HG03575 (cell line): ENCODE measurements at regions not wholly inside any gene's neighbourhood (a gene's known extent, or its start where the extent isn't known, plus 50 kb on each side); places are given as distances from the start of the nearest gene placed in this dataset.
A peak's percentile ranks its signal among the peaks of the same experiment; 100 is the strongest.

ENCODE experiments used
- ATAC-seq: cut with Tn5 transposase; IDR thresholded peaks from one replicate; pipeline ENCODE4 v1.9.1; 2021; ENCODE audit not compliant: unreplicated experiment, insufficient number of reproducible peaks, low FRiP score; ENCODE audit errors: extremely low read depth

DNA sequence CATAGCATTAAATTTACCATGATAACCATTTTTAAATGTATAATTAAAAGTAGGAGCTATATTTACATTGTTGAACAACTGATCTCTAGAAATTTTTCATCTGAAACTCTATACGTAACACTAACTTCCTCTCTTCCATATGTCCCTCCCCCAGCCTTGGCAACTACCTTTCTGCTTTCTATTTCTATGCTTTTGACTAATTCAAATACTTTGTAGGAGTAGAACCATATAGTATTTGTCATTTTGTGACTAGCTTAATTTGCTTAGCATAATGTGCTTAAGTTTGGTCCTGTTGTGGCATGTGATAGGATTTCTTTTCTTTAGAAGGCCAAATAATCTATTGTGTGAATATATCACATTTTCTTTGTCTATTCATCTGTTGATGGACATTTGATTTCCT is 225.3 kb upstream of the POT1 start:
- ATAC-seq, result peak; percentile 71

DNA sequence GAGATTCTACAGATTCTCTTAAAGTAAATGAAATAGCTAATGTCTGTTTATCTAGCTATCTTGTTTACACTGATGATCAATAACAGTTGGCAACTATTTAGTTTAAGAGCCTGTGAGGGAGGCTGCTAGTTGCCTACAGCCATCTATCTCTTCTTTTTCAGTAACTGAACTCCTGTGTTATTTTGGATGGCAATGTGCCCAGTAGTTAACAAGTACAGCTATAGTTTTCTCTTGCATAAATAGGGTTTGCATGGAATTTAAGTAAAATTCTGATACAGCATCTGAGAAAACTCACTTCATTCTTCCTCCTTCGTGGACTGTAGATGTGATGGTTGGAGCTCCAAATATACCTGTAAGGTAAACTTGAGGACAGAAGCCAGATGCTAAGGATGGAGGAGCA is 219.5 kb upstream of the POT1 start:
- no peak for ATAC-seq

DNA sequence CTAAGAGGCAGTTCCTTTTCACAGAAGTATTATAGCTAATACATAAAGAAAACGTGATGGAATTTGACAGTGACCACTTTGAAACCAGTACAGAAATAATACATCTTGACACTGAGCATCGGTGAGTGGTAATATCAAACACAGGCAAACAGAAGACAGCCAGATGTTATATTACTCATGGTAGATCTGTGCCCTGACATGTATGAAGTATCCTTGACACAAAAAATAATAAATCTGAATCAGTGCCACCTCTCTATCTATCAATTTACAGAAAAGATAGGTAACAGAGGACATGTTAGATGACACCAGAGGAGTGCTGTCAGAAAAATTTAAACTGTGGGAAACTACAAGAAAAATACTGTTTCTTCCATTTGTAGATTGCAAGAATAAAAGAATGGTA is 217.4 kb upstream of the POT1 start:
- ATAC-seq, result no peak

DNA sequence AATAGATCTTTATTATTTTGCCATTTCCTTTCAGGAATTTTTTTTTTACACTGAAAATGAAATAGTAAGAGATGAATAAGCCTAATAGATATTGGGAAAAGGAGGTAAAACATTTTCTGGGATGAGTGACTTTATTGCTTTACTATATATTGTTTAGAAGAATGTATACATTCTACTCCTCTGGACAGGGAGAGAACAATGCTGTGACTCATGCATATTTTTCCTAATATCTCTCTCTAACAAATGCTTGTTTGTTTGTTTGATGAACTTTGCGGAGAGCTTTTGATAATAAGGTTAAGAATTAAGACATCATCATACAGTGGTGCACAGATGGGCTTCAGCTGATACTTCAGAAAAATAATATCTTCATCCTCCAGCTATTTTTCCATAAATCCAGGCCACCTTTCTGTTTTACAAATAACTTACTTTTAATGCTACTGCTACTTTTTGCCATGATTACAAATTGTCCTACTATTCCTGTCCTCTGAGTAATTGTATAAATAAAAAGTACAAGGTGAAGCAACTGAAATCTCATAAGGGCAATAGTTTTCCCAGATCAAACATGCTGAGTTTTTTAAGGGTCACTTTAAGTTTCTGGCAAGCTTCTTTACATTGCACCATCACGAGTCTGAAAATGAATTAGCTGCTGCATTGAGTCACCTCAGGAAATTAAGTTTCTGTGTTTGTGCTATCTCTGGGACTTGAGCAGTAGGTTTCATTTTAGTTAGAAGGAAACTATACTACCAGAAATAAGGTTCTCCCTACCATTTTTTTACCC is 207.3 kb upstream of the POT1 start:
- ATAC-seq, result no peak

DNA sequence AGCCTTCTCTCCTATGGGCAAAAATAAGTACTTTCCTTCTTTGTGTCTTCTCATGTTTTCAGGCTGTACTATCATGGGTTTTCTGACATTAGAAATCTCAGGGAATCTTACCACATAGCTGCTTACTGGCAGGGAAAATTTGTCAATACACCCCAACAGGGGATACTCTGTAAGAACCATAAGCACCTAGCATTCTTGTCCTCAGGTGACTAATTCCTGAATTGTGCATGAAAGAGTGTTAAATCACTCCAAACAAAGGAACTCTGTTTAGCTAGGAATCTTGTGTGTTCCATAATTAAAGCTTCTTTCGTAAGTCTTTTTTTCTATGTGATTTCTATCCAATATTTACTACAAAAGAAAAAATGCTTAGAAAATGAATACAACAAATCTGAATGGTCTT is 206.7 kb upstream of the POT1 start:
- no peak for ATAC-seq

DNA sequence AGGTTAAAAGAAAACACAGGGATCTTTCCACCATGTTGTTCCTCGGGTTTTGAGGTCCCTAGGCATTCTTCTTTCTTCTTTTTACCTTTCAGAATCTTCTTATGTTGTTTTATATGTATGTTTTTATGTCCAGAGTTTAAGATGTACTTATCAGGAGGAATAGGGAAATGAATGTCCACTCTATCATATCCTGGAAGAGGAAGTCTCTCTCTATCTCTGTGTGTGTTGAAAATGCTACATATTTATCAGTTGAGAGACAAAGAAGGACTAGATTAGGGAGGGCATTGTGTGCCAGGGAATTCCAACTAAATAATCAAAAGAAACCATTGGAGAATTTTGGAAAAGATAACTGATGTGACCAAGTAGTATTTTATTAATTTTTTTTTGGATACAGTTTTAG is 200.5 kb upstream of the POT1 start:
- no peak for ATAC-seq

DNA sequence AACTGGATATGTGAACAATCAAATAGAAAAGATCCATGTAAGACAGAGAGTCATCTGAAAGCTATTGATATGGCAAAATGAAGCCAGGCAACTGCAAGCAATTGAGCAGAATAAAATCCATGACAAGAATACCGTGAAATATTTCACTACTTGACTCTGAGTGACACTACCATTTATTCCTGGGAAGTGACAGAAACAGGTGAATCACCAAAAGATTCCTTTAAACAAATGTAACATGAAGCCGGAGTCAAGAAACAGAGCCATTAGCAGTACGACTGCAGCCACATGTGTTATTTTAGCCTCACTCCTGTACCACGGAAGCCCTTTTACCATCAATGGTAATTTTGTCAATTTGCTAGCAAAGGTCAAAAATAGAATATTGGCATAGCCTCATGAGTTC is 197.7 kb upstream of the POT1 start:
- ATAC-seq, result no peak

DNA sequence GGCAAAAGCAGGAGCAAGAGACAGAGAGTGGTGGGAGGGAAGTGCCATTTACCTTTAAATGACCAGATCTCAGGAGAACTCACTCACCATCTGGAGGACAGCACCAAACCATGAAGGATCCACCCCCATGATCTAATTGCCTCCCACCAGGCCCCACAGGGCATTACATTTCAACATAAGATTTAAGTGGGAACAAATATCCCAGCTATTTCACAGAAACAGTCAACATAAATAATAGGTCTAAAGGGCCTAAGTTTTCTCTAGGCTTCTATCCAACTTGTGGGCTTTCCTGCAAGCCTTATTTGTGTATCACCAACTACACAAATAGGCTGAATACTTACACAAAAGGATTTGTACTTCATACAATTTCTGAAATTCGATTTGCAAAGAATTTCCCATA is 196.8 kb upstream of the POT1 start:
- ATAC-seq, result no peak

DNA sequence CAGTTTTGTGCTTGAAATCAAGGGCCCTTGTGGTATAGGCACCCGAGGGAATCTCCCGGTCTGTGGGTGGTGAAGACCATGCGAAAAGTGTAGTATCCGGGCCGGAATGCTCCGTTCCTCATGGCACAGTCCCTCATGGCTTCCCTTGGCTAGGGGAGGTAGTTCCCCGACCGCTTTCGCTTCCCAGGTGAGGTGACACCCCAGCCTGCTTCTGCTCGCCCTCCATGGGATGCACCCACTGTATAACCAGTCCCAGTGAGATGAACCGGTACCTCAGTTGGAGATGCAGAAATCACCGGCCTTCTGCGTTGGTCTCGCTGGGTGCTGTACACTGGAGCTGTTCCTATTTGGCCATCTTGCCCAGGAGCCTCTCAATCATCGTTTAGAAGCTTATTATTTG is 195.7 kb upstream of the POT1 start:
- ATAC-seq, result no peak

DNA sequence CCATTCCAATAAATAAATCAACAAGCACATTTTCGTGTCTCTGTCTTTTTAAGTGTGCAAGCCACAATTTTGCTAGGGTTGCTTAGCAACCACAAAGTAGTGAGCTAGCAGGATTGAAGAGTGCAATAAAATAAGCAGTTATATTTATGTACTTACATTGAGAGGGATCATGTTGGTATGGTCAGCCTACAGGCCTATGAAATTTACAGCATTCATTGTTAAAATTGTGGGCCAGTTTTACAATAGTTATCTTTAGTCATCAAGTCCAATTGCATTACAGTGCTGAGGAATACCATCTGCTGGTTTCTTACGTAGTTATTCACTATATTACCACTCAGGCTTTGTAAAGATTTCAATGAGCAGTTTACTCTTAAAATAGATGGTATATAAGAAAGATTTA is 192.5 kb upstream of the POT1 start:
- ATAC-seq, result no peak

DNA sequence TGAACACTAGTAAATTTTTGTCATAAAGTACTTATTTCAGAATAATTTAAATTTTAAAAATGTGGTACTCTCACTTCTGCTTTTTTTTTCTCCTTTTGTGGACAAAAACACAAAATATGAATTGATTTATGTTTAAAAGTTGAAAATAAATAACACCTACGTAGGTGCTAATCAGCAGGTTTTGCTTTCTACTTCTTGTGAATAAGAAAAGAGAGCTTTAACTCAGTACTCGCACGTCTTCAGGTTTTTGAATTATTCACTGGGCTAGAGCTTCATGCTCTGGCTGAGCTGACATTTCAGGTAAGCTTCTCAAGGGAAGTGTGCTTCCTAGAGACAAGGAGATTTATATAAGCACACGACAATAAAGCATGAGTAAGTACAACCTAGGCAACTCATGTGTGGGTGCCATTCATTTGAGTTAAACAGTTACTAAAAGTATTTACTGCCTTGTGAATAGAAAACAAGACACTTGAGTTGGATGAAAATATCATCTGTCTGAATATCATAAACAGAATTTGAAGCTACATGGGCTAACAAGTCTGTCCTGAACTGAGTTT is 190.0 kb upstream of the POT1 start:
- no peak for ATAC-seq

DNA sequence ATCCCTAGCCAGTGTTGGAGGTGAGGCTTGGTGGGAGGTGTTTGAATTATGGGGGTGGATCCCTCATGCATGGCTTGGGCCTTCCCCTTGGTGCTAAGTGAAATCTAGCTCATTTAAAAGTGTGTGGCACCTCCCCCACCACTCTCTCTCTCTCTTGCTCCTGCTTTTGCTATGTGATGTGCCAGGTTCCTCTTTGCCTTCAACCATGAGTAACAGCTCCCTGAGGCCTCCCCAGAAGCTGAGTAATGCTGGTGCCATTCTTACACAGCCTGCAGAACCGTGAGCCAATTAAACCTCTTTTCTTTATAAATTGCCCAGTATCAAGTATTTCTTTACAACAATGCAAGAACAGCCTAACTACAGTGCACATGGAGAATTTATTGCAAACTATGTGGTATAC is 188.8 kb upstream of the POT1 start:
- no peak for ATAC-seq

DNA sequence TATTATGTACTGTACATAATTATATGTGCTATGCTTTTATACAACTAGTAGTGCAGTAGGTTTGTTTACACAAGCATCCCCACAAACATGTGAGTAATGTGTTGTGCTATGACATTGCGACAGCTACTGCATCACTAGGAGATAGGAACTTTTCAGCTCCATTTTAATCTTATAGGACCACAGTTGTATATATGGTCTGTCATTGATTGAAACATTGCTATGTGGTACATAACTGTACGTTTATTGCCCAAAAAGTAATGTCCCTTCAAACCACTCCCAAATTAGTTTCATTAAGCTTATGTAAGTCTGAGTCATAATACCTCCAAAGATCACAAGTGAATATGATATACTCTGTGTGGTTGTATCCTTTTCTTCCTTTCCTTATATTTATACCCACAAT is 183.2 kb upstream of the POT1 start:
- no peak for ATAC-seq

DNA sequence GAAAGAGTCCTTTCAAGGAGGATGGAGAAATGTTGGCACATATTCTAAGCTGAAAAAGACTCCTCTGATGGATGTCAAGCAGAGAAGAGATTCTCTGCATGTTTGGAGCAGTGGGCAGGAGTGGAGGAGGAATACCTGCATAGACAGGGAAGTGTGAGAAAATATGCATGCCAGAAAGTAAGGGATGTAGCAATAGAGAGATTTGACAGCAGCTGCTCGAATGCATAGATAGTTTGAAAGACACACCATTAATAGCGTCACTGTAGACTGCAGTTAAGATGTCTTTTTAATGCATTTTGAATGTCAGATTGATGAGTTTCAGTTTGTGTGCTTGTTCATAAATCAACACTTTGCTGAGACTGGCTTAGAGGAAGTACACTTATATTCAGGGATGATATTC is 169.9 kb upstream of the POT1 start:
- no peak for ATAC-seq

DNA sequence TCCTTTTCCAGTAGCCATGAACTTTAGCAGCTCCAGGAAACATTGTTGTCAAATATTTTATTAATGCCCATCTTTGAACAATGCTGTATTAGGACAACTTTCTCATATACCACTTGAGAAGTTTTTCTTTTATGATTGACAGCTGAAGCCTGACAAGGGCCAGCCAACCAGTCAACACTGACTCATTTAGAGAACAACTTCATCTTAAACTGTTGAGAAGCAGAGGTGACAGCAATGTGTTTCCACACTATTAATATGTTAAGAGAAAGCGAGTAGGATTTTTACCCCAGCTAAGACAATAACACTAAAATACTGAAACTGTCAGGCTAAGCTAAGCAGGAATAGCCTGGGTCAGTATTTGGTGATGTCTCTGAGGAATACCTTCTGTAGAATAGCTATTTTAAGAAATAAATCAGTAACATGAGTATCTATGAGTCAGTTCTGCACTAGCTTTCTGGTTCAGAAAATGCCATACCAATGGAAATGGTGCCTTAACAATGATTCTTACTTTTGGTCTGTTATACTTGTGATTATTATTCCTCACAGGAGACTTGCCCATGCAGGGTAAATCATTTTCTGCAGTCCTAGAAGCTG is 168.8 kb upstream of the POT1 start:
- peak; percentile 87 for ATAC-seq

DNA sequence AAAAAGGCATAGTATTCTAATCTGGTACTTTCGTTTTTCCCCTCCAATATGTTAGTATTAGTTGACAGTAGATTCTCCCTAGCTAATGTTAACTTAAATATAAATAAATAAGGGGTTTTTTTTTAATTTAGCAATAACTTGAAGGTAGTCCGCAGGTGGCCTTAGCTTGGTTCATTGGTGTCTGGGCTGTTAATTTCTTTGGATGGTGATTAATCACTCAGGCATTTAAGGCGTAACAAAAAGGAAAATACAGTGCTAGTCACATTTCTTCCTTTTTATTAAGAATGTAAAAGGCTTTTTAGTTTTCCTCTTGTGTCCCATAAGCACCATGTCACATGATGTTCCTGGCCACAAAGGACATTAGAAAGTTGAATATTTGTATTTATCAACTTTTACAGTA is 161.0 kb upstream of the POT1 start:
- no peak for ATAC-seq

DNA sequence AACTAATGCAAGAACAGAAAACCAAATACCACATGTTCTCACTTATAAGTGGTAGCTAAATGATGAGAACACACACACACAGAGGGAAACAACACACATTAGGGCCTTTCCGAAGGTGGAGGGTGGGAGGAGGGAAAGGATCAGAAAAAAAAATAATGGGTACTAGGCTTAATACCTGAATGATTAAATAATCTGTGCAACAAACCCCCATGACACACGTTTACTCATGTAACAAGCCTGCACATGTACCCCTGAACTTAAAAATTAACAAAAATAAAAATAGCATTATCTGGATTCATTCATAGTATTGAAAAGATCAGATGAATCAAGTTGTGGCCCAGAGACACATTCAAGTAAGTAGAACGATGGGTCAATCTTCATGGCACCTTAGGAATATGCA is 159.5 kb upstream of the POT1 start:
- no peak for ATAC-seq

DNA sequence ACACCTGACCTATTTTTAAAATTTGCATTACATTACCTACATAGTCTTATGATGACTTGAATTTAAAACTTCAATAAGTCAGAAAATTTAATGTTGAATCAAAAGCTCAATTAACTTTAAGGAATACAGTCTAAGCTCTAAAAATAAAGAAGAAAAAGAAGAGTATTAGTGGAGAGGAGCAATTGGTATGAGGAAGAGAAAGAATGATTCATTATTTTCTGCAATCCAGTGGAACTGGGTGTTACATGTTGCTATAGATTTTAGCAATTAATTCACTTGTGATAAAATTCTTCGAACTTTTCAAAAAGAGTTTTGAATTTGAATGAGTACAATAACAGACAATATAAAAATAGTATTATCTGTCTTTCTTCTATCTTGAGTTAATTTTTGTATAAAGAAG is 158.9 kb upstream of the POT1 start:
- no peak for ATAC-seq

DNA sequence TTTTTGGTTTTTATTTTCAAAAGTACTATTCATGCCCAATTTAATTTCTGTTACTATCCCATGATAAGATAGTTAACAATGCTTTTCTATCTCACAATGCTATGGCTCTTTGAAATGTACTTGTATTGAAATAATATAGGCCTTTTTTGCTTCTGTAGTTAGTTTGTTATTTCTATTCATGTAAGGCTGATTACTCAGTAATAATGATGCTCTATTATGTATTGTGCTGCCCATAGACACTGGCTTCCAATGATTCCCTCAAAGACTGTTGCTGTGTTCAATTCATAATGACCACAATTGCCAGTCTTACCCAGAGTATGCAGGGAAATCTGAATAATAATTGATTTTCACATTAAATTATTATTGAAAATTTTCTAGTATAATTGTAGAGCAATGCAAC is 155.5 kb upstream of the POT1 start:
- no peak for ATAC-seq

DNA sequence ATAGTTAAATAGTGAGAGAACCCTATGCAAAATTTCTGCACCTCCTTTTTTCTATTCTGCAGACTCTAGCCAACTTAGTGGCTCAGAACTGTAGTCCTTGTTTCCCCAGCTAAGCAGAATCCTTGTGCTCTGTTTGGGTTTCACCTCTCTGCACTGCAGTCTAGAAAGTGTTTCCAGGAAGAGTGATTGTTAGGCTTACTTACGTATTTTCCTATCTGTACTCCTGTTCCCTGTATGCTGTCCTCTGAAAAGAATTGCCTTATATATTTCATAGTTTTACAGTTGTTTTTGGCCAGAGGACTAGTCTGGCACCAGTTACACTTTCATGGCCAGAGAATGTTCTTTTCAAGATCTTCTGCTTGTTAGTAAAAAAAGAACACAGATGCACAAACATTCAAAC is 154.6 kb upstream of the POT1 start:
- ATAC-seq, result no peak

DNA sequence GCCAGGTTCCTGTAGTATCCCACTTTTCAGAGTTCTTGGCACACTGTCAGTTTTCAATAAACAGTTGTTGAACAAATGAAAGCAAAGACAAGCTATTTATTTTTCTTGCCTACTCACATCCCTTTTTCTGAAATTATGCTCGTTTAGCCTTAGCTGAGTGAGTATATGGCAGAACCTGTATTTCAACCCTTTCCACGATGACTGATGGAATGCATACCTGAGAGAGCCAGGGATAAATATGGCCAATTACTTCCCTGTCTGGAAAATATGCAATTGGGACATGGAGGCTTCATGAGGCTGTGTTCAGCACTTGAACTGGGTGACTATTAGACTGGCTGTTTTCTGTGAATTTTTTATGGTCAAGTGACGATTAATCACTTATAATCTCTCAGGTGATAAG is 144.5 kb upstream of the POT1 start:
- no peak for ATAC-seq
